ENCODE measurements at regions not wholly inside any gene's neighbourhood (a gene's known extent, or its start where the extent isn't known, plus 50 kb on each side); places are given as distances from the start of the nearest gene placed in this dataset.

DNA sequence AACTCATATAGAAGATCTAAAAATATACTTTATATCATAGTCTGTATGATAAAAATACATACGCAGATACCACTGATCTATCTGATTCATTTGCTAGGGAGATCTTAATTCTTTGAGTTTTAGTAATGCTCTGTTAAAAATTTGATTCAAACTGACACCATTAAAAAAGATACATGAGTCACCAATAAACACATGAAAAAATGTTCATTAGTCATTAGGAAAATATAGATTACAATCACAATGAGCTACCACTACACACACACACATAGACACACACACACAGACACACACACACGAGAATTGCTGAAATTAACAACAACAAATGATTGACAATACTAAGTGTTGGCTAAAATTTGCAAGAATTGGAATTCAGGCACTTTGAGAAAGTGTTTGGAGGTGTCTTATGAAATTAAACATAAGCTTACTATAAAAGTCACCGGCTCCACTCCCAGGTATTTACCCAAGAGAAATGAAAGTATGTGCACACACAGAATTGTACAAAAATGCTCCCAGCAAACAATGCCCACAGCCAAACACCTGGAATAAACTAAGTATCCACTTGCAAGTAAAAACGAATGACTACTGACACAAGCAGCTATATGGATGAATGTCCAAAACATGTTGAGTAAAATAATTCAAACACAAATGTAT lies 117.7 kb upstream of the GGTLC1 start:
- no peaks in the 10 kb centered on the region for H3K9me3 ChIP-seq
- 55 to 72% methylated on average over 4 of the region's 4 CpGs for WGBS, 2 donors
- no peak for DNase-seq
- H3K27ac ChIP-seq: no peak overlapping the region
- H3K27me3 ChIP-seq: no peaks in the 10 kb centered on the region
- ATAC-seq (ENCODE audit: low FRiP score in 2 of 2): no peak
- no peaks in the 10 kb centered on the region for H3K4me1 ChIP-seq
- TF ChIP-seq POLR2AphosphoS5 (IDR thresholded peaks at IDR 0.05) (no peak), POLR2A (IDR thresholded peaks at IDR 0.05) (no peak), EP300 (IDR thresholded peaks at IDR 0.05) (no peak)
- TF ChIP-seq, protein P1, sequence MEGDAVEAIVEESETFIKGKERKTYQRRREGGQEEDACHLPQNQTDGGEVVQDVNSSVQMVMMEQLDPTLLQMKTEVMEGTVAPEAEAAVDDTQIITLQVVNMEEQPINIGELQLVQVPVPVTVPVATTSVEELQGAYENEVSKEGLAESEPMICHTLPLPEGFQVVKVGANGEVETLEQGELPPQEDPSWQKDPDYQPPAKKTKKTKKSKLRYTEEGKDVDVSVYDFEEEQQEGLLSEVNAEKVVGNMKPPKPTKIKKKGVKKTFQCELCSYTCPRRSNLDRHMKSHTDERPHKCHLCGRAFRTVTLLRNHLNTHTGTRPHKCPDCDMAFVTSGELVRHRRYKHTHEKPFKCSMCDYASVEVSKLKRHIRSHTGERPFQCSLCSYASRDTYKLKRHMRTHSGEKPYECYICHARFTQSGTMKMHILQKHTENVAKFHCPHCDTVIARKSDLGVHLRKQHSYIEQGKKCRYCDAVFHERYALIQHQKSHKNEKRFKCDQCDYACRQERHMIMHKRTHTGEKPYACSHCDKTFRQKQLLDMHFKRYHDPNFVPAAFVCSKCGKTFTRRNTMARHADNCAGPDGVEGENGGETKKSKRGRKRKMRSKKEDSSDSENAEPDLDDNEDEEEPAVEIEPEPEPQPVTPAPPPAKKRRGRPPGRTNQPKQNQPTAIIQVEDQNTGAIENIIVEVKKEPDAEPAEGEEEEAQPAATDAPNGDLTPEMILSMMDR (IDR thresholded peaks at IDR 0.05): no peak
- H3K4me3 ChIP-seq: no peak overlapping the region
- H3K36me3 ChIP-seq: no peaks in the 10 kb centered on the region

- WGBS, 2 donors: 45 to 60% methylated on average over 1 of the region's 1 CpG
- Histone ChIP-seq H3K4me1 (no peaks in the 10 kb centered on the region), H3K27ac (no peak overlapping the region), H3K4me3 (no peak overlapping the region), H3K36me3 (no peaks in the 10 kb centered on the region), H3K27me3 (no peaks in the 10 kb centered on the region), H3K9me3 (no peaks in the 10 kb centered on the region)
- TF ChIP-seq, protein P1 (IDR thresholded peaks at IDR 0.05): no peak
- TF ChIP-seq EP300 (IDR thresholded peaks at IDR 0.05) (no peak), POLR2A (IDR thresholded peaks at IDR 0.05) (no peak), POLR2AphosphoS5 (IDR thresholded peaks at IDR 0.05) (no peak)
- no peak for DNase-seq
- ATAC-seq (ENCODE audit: low FRiP score in 2 of 2): no peak
Measured at GRCh38 chr20:24102749-24103333, 114.3 kb upstream of the GGTLC1 start.

GRCh38 chr20:24102290-24102689 lies 113.7 kb upstream of the GGTLC1 start:
- Histone ChIP-seq H3K27me3 (no peaks in the 10 kb centered on the region), H3K36me3 (no peaks in the 10 kb centered on the region), H3K4me3 (no peak overlapping the region), H3K27ac (no peak overlapping the region), H3K4me1 (no peaks in the 10 kb centered on the region), H3K9me3 (no peaks in the 10 kb centered on the region)
- 47 to 56% methylated on average over 7 of the region's 7 CpGs for WGBS, 2 donors
- DNase-seq: no peak
- ATAC-seq (ENCODE audit: low FRiP score in 2 of 2): no peak
- TF ChIP-seq, protein P1 (IDR thresholded peaks at IDR 0.05): peak in 3 of 6 experiments; percentile 15 to 38 (median 30)
- TF ChIP-seq EP300 (IDR thresholded peaks at IDR 0.05) (no peak), POLR2A (IDR thresholded peaks at IDR 0.05) (no peak), POLR2AphosphoS5 (IDR thresholded peaks at IDR 0.05) (no peak)

GRCh38 chr20:24100370-24101011 lies 111.9 kb upstream of the GGTLC1 start:
- TF ChIP-seq, protein P1 (IDR thresholded peaks at IDR 0.05): peak; percentile 51 to 70 (median 65)
- TF ChIP-seq POLR2A (IDR thresholded peaks at IDR 0.05) (no peak), EP300 (IDR thresholded peaks at IDR 0.05) (no peak)
- H3K27ac ChIP-seq: no peak overlapping the region
- H3K27me3 ChIP-seq: no peaks in the 10 kb centered on the region
- 32% methylated on average over 5 of the region's 5 CpGs for WGBS, 2 donors
- no peaks in the 10 kb centered on the region for H3K4me1 ChIP-seq
- H3K36me3 ChIP-seq: no peaks in the 10 kb centered on the region
- DNase-seq (peak in 1 of 2 donors; percentile 55), ATAC-seq (ENCODE audit: low FRiP score in 2 of 2) (peak; percentile 84)
- H3K4me3 ChIP-seq: no peak overlapping the region
- H3K9me3 ChIP-seq: no peaks in the 10 kb centered on the region

All from upper lobe of left lung (tissue), 6 donors.